ENCODE measurements at regions not wholly inside any gene's neighbourhood (a gene's known extent, or its start where the extent isn't known, plus 50 kb on each side); places are given as distances from the start of the nearest gene placed in this dataset.

GRCh38 chr3:104723000-104723399, 643.7 kb upstream of the ALCAM start:
- TF ChIP-seq EZH2 (optimal IDR thresholded peaks at IDR 0.05; ENCODE audit: low read depth, low read length) (no peak), CTCF (IDR thresholded peaks at IDR 0.05; ENCODE audit: low read length) (no peak)

All from MM.1S (cell line).